Stimulated activated effector memory CD8-positive, alpha-beta T cell treated with anti-CD3 and anti-CD28 coated beads, Interleukin-12 subunit alpha, Interleukin-12 subunit beta, amount 100 ng/mL, for 72 hours (primary cell): ENCODE measurements at regions not wholly inside any gene's neighbourhood (a gene's known extent, or its start where the extent isn't known, plus 50 kb on each side); places are given as distances from the start of the nearest gene placed in this dataset.
A peak's percentile ranks its signal among the peaks of the same experiment; 100 is the strongest.

Experiments
- ATAC-seq: fragments of 150-1000 bp; cut with Tn5 transposase; 2 replicates; pipeline ENCODE4 v1.10.0; 2021
- DNase-seq, 2 donors: peaks; one replicate each; pipeline ENCODE4 v3.0.0; 2021 to 2022; ENCODE audit warnings: low spot score in 2 of 2
- H3K27ac Mint-ChIP-seq: one replicate; pipeline ENCODE4 v1.8.0; 2022; ENCODE audit warnings: mild to moderate bottlenecking, mixed read lengths
- H3K36me3 Mint-ChIP-seq: one replicate; pipeline ENCODE4 v1.8.0; 2022; ENCODE audit warnings: mild to moderate bottlenecking, mixed read lengths
- H3K4me1 Mint-ChIP-seq: one replicate; pipeline ENCODE4 v1.8.0; 2022; ENCODE audit warnings: mixed read lengths
- H3K4me3 Mint-ChIP-seq: one replicate; pipeline ENCODE4 v1.8.0; 2022; ENCODE audit warnings: mild to moderate bottlenecking, mixed read lengths
- H3K9me3 Mint-ChIP-seq: one replicate; pipeline ENCODE4 v1.8.0; 2022; ENCODE audit warnings: mixed read lengths

DNA sequence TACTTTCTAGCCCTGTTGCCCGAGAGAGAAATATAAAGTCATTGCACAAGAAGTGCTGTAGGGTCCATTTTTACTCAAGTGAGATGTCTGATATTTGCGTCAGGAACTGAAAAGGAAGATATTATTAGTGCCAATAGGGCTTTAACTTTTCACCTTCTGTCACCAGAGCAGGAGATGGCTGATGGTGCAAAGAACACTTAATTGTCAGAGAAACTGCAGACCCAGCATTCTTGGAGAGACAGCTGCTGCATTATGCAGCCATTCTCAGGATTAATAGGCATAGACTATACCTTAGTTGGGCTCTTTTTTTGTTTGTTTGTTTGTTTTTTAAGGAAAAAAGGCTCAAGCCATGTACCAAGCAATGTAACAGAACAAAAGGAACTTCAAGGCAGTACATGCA lies 179.4 kb downstream of the RPS12 start:
- no peaks in the 10 kb centered on the region for H3K36me3 Mint-ChIP-seq
- H3K4me3 Mint-ChIP-seq, result no peak overlapping the region
- ATAC-seq, result no peak

DNA sequence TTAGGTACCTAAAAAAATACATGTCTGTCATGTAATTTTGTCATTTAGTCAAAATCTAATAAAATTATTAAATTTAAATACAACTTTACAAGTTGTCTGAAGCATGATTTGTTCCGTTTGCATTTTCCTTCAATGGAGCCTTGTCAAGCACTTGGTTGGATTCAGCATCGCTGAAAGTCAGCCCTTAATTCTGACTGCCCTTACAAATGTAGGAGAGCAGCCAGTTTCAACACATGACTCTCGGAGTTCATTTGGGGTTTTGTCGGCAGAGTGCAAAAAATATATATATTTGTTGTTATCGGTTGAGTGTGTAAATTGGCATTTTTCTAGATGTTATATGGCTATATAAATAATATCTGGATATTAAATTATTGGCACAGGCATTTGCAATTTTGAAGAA lies 180.6 kb downstream of the RPS12 start:
- no peak for ATAC-seq
- Mint-ChIP-seq H3K9me3 (no peaks in the 10 kb centered on the region), H3K4me1 (no peaks in the 10 kb centered on the region)

More for the DNA sequence above, 179.4 kb downstream of the RPS12 start:
- Mint-ChIP-seq H3K4me1 (no peaks in the 10 kb centered on the region), H3K9me3 (no peaks in the 10 kb centered on the region), H3K27ac (no peak overlapping the region)
- no peak for DNase-seq

DNA sequence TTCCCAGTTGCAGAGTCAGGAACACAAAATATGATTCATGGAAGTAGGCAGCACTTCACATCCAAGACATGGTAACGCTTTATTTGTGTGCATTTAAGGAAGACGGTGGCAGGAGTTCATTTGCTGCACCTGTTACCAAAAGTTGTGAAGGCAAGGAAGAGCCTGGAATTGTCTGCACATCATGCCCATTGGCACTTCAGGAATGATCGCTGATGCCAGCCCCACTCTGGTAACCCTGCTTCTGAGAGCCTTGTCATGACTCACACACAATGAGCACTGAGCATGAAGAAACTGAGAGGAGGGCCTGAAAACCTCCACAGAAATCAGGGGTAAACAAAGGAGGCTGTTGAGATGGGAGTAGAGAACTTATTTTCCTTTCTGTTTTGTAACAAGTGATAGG lies 181.1 kb downstream of the RPS12 start:
- Mint-ChIP-seq H3K4me3 (no peak overlapping the region), H3K9me3 (no peaks in the 10 kb centered on the region), H3K36me3 (no peaks in the 10 kb centered on the region), H3K4me1 (no peaks in the 10 kb centered on the region), H3K27ac (no peak overlapping the region)
- ATAC-seq (no peak), DNase-seq (no peak)

More for the DNA sequence above, 180.6 kb downstream of the RPS12 start:
- Mint-ChIP-seq H3K27ac (no peak overlapping the region), H3K36me3 (no peaks in the 10 kb centered on the region), H3K4me3 (no peak overlapping the region)
- no peak for DNase-seq

DNA sequence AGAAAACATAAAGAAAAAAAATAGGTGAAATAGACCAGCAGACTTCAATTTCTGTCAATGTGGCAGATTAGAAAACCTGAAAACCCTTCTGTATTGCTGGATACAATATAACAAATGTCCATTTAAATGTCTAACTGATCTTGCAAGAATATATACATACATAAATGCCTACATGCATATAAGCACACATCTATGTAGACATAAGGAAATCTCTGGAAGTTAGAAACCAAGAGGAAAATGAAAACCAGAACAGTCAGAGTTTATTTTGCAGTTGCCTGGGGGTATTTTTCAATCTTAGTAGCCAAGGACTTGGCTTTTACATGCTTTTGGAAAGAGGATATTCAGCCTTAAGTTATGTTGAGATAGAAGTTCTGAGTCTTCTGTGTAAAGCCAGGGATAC lies 184.0 kb downstream of the RPS12 start:
- no peaks in the 10 kb centered on the region for H3K9me3 Mint-ChIP-seq
- ATAC-seq (no peak), DNase-seq (no peak)
- H3K4me1 Mint-ChIP-seq, result no peaks in the 10 kb centered on the region
- H3K27ac Mint-ChIP-seq, result no peak overlapping the region
- no peaks in the 10 kb centered on the region for H3K36me3 Mint-ChIP-seq
- no peak overlapping the region for H3K4me3 Mint-ChIP-seq

DNA sequence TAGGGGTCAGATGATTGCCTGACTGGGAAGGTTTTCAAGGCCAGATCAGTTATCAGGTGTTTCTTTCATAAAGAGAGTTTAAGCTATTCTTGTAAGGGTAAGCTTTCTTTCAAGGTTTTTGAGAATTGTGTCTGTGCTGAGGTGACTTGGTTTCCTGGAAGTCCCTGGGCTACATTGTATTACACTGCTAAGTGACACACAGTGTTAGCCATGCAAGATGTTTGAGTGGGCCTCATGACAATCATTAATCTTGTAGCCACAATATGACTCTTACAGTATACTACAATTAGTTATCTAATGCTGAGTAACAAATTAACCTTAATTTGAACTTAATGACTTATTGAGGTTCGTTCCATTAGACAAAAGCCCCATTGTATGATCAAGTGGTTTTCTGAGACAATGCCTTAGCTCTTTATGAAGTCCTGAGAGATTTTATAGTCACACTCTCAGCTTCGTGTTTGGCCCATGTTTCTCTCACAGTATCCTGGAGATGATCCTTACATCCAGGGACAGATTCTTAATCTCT lies 186.7 kb downstream of the RPS12 start:
- Mint-ChIP-seq H3K4me3 (no peak overlapping the region), H3K9me3 (no peaks in the 10 kb centered on the region), H3K4me1 (no peaks in the 10 kb centered on the region), H3K36me3 (no peaks in the 10 kb centered on the region), H3K27ac (no peak overlapping the region)
- no peak for ATAC-seq
- no peak for DNase-seq

DNA sequence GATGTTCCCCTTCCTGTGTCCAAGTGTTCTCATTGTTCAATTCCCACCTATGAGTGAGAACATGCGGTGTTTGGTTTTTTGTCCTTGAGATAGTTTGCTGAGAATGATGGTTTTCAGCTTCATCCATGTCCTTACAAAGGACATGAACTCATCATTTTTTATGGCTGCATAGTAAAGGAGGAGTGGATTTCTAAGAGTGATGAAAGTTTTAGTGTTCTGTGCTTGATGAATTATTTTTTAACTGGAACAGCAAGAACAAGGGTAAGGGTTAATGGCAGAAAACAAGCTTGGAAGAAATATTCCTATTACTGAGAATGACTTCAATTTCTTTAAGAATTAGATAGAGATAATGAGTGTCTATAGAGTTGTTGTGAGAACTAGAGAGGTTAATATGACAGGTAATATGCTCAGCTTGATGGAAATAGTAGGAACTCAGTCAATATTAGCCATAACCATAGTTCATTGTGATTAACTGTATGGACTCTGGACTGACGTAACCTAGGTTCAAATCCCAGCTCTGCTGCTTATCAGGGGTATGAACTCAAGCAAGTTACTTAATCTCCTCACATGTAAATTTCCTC lies 190.0 kb downstream of the RPS12 start:
- no peaks in the 10 kb centered on the region for H3K36me3 Mint-ChIP-seq
- no peak overlapping the region for H3K27ac Mint-ChIP-seq
- H3K4me1 Mint-ChIP-seq, result no peaks in the 10 kb centered on the region
- no peaks in the 10 kb centered on the region for H3K9me3 Mint-ChIP-seq
- no peak for DNase-seq
- H3K4me3 Mint-ChIP-seq, result no peak overlapping the region
- ATAC-seq, result no peak

DNA sequence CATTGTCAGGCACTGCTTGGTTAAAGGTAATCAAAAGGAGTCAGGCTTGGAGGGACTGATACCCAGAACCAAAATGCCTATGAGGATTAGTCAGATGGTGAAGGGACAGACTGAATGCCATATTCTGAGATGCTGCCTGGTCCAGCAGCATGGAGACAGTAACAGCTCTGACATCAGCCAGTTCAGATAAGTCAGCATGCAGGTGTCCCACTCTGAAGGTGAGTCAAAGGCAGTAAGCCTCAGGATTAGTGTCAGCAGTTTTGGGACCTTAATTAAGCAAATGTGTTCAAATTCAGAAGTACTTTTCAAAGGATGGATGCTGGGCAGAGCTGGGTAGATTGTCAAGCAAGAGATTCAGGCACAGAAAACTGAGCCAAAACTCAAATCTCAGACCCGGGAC lies 198.4 kb downstream of the RPS12 start:
- no peak for DNase-seq
- H3K36me3 Mint-ChIP-seq, result no peaks in the 10 kb centered on the region
- no peaks in the 10 kb centered on the region for H3K4me1 Mint-ChIP-seq
- H3K27ac Mint-ChIP-seq, result no peak overlapping the region
- peaks cover 4% of the 10 kb centered on the region for H3K9me3 Mint-ChIP-seq
- no peak for ATAC-seq
- no peak overlapping the region for H3K4me3 Mint-ChIP-seq

DNA sequence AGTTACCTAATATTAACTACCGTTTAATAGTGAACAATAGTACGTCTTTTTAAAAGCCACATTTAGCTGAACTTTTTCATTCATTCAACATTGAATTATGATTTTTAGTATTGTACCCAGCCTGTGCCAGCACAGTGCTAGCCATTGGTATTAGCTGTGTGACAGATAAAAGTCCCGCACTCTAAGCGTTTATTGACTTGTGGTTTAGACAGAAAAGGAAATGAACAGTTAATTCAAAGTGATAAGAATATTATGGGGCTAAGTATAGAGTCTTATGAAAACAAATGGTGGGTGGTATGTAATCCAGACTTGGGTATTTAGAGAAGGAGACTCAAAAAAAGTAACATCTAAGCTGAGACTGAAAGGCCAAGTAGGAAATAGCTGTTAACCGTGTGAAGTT lies 202.3 kb downstream of the RPS12 start:
- no peaks in the 10 kb centered on the region for H3K4me1 Mint-ChIP-seq
- no peak overlapping the region for H3K27ac Mint-ChIP-seq
- H3K9me3 Mint-ChIP-seq, result peaks cover 4% of the 10 kb centered on the region
- H3K4me3 Mint-ChIP-seq, result no peak overlapping the region
- ATAC-seq (no peak), DNase-seq (no peak)
- no peaks in the 10 kb centered on the region for H3K36me3 Mint-ChIP-seq

DNA sequence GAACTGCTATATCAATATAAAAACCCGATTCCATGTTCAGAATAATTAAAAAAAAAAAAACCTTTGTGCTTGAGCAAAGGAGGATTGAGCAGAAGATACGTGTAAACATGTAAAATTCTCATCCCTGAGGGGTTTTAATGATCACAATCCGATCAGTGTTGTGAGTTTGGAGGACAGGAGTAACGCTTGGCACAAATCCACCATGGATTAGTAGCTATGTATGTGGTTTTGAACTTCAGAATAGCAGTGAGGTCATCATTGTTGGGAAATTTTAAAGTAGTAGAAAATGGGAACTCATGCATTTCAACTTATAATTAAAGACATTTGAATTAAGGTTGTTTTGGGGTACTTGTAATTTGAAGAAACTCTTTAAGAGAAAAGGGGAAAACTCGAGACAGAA lies 203.2 kb downstream of the RPS12 start:
- DNase-seq (no peak), ATAC-seq (no peak)
- Mint-ChIP-seq H3K9me3 (peaks cover 4% of the 10 kb centered on the region), H3K4me1 (no peaks in the 10 kb centered on the region), H3K4me3 (no peak overlapping the region), H3K36me3 (no peaks in the 10 kb centered on the region), H3K27ac (no peak overlapping the region)

DNA sequence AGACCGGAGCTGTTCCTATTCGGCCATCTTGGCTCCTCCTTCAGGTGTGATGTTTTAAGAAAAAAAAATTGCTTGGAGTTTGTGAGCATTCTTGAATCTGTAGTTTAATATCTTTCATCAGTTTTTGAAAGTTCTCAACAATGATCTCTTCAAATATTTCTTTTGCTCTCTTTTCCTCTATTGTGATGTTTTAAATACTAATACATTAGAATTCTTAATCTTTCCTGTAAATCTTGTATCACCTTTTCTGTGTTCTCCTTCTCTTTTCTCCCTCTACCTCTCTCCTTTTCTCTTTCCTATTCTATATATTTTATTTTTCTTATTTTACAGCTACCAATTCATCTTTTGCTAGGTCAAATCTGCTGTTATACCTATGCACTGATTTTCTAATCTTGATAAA lies 212.3 kb downstream of the RPS12 start:
- Mint-ChIP-seq H3K4me1 (no peaks in the 10 kb centered on the region), H3K36me3 (no peaks in the 10 kb centered on the region), H3K27ac (no peak overlapping the region), H3K4me3 (no peak overlapping the region), H3K9me3 (peaks cover 4% of the 10 kb centered on the region)
- no peak for ATAC-seq
- no peak for DNase-seq

DNA sequence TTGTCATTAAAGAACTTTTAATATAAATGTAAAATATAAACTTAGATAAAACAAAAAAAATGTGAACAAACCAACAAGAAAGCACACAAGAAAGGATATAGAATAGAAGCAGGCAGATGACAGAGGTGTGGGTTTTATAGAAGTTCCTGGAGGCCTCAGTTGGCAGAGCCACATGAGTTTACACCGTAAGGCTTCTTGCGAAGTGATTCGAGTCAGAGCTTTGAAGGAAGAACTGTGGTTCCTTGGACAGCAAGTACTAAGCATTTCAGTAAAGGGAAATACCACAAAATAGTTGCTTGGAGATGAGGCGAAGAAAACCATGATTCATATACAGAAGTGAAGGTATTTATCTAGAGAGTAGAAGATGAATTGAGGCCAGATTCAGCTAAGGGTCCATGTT lies 207.9 kb upstream of the EYA4 start:
- DNase-seq (no peak), ATAC-seq (peak; percentile 11)
- H3K27ac Mint-ChIP-seq, result no peak overlapping the region

DNA sequence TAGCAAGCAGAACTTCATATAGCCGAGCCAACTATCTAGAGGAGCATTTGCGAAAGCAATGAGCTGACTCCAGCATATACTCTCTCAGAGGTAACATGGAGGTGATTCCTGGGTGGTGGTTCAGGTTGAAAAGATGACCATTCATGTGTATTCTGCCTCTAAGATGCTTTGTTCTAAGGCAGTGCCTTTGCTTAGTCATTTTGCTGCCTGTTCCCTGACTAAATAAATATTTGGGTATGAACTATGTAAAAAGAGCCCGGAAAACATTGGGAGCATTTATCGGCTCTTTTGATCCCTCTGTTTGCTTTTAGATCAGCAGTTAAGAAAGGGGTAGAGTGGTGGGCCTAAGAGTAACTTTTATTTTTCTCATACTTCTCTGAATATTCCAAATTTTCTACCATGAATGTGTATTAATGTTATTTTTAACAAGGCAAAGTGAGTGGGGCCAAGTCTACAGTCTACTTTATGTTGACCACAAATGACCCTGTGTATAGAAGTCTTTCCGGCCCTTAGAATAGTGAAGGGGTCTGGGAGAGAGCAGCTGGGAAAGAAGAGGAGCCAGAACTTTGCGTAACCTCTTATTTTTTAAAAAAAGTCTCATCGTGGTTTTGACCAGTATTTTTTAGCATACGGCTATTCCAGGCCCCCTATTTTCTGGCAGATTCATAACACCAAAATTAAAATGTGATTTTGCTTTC lies 206.5 kb upstream of the EYA4 start:
- H3K27ac Mint-ChIP-seq, result no peak overlapping the region
- no peaks in the 10 kb centered on the region for H3K4me1 Mint-ChIP-seq
- DNase-seq (no peak), ATAC-seq (no peak)
- no peak overlapping the region for H3K4me3 Mint-ChIP-seq
- peaks cover 3% of the 10 kb centered on the region for H3K9me3 Mint-ChIP-seq
- no peaks in the 10 kb centered on the region for H3K36me3 Mint-ChIP-seq

More for the DNA sequence above, 207.9 kb upstream of the EYA4 start:
- no peak overlapping the region for H3K4me3 Mint-ChIP-seq
- H3K9me3 Mint-ChIP-seq, result peaks cover 3% of the 10 kb centered on the region
- no peaks in the 10 kb centered on the region for H3K4me1 Mint-ChIP-seq
- H3K36me3 Mint-ChIP-seq, result no peaks in the 10 kb centered on the region

DNA sequence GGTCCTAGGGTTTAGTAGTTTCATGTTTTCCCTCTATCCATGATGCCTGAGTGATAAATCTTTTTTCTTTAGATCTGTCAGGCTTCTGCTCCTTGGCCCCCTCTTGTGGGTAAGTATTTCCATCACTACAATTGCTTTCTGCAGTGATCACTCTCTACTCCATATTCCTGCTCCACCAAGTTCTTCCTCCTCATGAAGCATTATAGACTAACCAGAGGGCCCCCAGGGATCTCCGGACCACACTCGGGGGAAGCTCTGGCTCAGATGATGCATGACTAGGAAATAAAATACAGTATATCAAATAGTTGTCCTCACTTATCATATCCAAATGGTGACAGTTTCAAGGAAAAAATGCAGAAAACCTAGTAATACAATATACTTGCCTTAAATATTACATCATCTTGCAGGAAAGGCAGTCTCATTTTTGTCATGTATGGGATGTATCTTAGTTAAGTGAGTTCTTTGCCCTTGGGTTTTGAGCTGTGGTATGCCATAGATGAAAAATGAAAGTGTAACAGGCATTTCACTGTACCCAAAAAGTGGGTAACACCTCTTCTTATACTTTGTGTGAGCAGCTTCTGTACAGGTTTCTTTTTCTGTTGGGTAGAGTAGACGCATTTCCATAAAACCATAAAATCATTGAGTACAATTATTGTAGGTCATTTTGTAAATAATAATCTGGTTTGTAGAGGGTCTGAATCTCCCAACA lies 200.9 kb upstream of the EYA4 start:
- no peak overlapping the region for H3K4me3 Mint-ChIP-seq
- no peak for DNase-seq
- no peak for ATAC-seq
- H3K27ac Mint-ChIP-seq, result no peak overlapping the region
- H3K9me3 Mint-ChIP-seq, result no peaks in the 10 kb centered on the region
- no peaks in the 10 kb centered on the region for H3K36me3 Mint-ChIP-seq
- no peaks in the 10 kb centered on the region for H3K4me1 Mint-ChIP-seq

DNA sequence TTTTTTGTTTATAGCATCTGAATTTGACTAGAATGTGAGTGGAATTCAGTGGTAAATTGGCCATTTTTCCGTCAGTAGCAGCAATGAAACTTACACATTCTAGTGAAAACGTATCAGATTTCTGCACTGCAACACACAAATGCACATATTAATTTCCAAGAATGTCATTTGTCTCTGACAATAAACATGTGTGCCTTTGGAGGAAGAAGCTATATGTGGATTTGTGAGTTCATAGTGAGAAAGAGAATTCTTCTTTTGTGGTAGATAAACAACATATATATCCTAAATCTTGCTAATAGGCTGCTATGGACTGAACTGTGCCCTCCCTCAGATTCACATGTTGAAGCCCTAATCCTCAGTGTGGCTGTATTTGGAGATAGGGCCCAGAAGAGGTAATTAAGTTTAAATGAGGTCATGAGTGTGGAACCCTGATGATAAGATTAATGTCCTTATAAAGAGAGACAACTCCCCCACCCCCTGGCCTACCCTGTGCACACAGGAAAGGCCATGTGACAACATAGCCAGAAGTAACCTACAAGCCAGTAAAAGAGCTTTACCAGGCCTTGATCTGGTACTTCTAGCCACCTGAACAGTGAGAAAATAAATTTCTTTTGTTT lies 200.2 kb upstream of the EYA4 start:
- H3K27ac Mint-ChIP-seq, result no peak overlapping the region
- ATAC-seq (no peak), DNase-seq (no peak)
- H3K9me3 Mint-ChIP-seq, result no peaks in the 10 kb centered on the region
- no peak overlapping the region for H3K4me3 Mint-ChIP-seq
- no peaks in the 10 kb centered on the region for H3K4me1 Mint-ChIP-seq
- no peaks in the 10 kb centered on the region for H3K36me3 Mint-ChIP-seq

DNA sequence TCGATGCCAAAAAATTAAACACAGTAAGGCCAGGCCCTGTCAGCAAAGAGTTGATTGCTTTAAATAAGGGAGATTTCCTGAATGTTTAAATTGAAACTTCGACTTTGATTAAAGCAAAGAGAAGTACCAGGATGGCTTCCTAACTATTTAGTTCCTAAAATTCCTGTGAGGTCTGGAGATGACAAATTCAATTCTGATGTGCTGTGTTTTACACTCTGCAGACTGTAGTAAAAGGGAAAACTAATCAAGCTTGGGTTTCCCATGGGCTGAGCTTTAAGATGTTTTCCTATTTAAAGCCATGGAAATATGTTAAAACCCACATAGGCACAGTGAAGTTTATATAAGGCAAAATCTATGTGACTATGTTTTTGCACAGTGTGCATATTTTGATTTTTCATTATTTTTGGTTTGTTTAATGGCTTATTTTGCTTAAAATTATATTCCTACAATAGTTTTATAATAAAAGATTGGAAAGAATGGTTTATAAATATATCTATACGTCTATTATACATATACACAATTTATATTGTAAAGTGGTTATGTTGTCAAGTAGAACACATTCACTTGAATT lies 198.5 kb upstream of the EYA4 start:
- Mint-ChIP-seq H3K9me3 (no peaks in the 10 kb centered on the region), H3K27ac (no peak overlapping the region), H3K36me3 (no peaks in the 10 kb centered on the region), H3K4me1 (no peaks in the 10 kb centered on the region), H3K4me3 (no peak overlapping the region)
- no peak for ATAC-seq
- DNase-seq, result no peak
